ENCODE measurements at regions not wholly inside any gene's neighbourhood (a gene's known extent, or its start where the extent isn't known, plus 50 kb on each side); places are given as distances from the start of the nearest gene placed in this dataset.
"Not testable (repeated sequence)": the region's sequence is repeated elsewhere in the genome, so short reads cannot be mapped to it uniquely, and the experiment has no call there.

GRCh38 chr4:9505341-9505740 is 61.1 kb downstream of the DEFB131A start:
- not testable (repeated sequence) for H3K4me2 ChIP-seq (ENCODE audit: low read depth, low read length, poor library complexity, severe bottlenecking); H3K36me3 ChIP-seq (ENCODE audit: insufficient read depth, low read length); H3K27me3 ChIP-seq (ENCODE audit: insufficient read depth, low read length, poor library complexity, severe bottlenecking); H3K4me1 ChIP-seq (ENCODE audit: insufficient read depth, low read length, poor library complexity, severe bottlenecking); H3K9ac ChIP-seq (ENCODE audit: low read depth, low read length, poor library complexity, severe bottlenecking); H2AFZ ChIP-seq (ENCODE audit: low read length); H4K20me1 ChIP-seq (ENCODE audit: insufficient read depth, low read length, poor library complexity, severe bottlenecking); H3K79me2 ChIP-seq (ENCODE audit: insufficient read depth, low read length); H3F3A ChIP-seq (ENCODE audit: low read depth); H3K9me2 ChIP-seq (replicated peaks; ENCODE audit: low read depth, low read length); H3K9me3 ChIP-seq (ENCODE audit: insufficient read depth, low read depth, low read length); H3K4me3 ChIP-seq (ENCODE audit: low read length, poor library complexity, severe bottlenecking)

GRCh38 chr4:9506672-9507071 is 62.5 kb downstream of the DEFB131A start:
- not testable (repeated sequence) for H3K4me3 ChIP-seq (ENCODE audit: low read length, poor library complexity, severe bottlenecking); H3K9me2 ChIP-seq (replicated peaks; ENCODE audit: low read depth, low read length); H3K36me3 ChIP-seq (ENCODE audit: insufficient read depth, low read length); H3K27me3 ChIP-seq (ENCODE audit: insufficient read depth, low read length, poor library complexity, severe bottlenecking); H4K20me1 ChIP-seq (ENCODE audit: insufficient read depth, low read length, poor library complexity, severe bottlenecking); H3K4me1 ChIP-seq (ENCODE audit: insufficient read depth, low read length, poor library complexity, severe bottlenecking); H3K79me2 ChIP-seq (ENCODE audit: insufficient read depth, low read length); H3F3A ChIP-seq (ENCODE audit: low read depth); H2AFZ ChIP-seq (ENCODE audit: low read length); H3K9me3 ChIP-seq (ENCODE audit: insufficient read depth, low read depth, low read length); H3K9ac ChIP-seq (ENCODE audit: low read depth, low read length, poor library complexity, severe bottlenecking); H3K4me2 ChIP-seq (ENCODE audit: low read depth, low read length, poor library complexity, severe bottlenecking)

GRCh38 chr4:9512941-9513340 is 68.7 kb downstream of the DEFB131A start:
- not testable (repeated sequence) for H3K9ac ChIP-seq (ENCODE audit: low read depth, low read length, poor library complexity, severe bottlenecking); H3K4me1 ChIP-seq (ENCODE audit: insufficient read depth, low read length, poor library complexity, severe bottlenecking); H3K9me2 ChIP-seq (replicated peaks; ENCODE audit: low read depth, low read length); H3F3A ChIP-seq (ENCODE audit: low read depth); H3K4me2 ChIP-seq (ENCODE audit: low read depth, low read length, poor library complexity, severe bottlenecking); H3K27me3 ChIP-seq (ENCODE audit: insufficient read depth, low read length, poor library complexity, severe bottlenecking); H3K9me3 ChIP-seq (ENCODE audit: insufficient read depth, low read depth, low read length); H3K4me3 ChIP-seq (ENCODE audit: low read length, poor library complexity, severe bottlenecking); H4K20me1 ChIP-seq (ENCODE audit: insufficient read depth, low read length, poor library complexity, severe bottlenecking); H3K36me3 ChIP-seq (ENCODE audit: insufficient read depth, low read length); H2AFZ ChIP-seq (ENCODE audit: low read length); H3K79me2 ChIP-seq (ENCODE audit: insufficient read depth, low read length)

- not testable (repeated sequence) for H3F3A ChIP-seq (ENCODE audit: low read depth); H3K36me3 ChIP-seq (ENCODE audit: insufficient read depth, low read length); H3K9me2 ChIP-seq (replicated peaks; ENCODE audit: low read depth, low read length); H2AFZ ChIP-seq (ENCODE audit: low read length); H4K20me1 ChIP-seq (ENCODE audit: insufficient read depth, low read length, poor library complexity, severe bottlenecking); H3K9me3 ChIP-seq (ENCODE audit: insufficient read depth, low read depth, low read length); H3K4me2 ChIP-seq (ENCODE audit: low read depth, low read length, poor library complexity, severe bottlenecking); H3K79me2 ChIP-seq (ENCODE audit: insufficient read depth, low read length); H3K4me1 ChIP-seq (ENCODE audit: insufficient read depth, low read length, poor library complexity, severe bottlenecking); H3K9ac ChIP-seq (ENCODE audit: low read depth, low read length, poor library complexity, severe bottlenecking); H3K27me3 ChIP-seq (ENCODE audit: insufficient read depth, low read length, poor library complexity, severe bottlenecking); H3K4me3 ChIP-seq (ENCODE audit: low read length, poor library complexity, severe bottlenecking)
These were observed 75.4 kb downstream of the DEFB131A start for GRCh38 chr4:9519631-9520030.

- H3K4me1 ChIP-seq (ENCODE audit: insufficient read depth, low read length, poor library complexity, severe bottlenecking); H3K4me3 ChIP-seq (ENCODE audit: low read length, poor library complexity, severe bottlenecking); H3K9ac ChIP-seq (ENCODE audit: low read depth, low read length, poor library complexity, severe bottlenecking); H3K27me3 ChIP-seq (ENCODE audit: insufficient read depth, low read length, poor library complexity, severe bottlenecking); H3K9me2 ChIP-seq (replicated peaks; ENCODE audit: low read depth, low read length); H2AFZ ChIP-seq (ENCODE audit: low read length); H3K79me2 ChIP-seq (ENCODE audit: insufficient read depth, low read length); H4K20me1 ChIP-seq (ENCODE audit: insufficient read depth, low read length, poor library complexity, severe bottlenecking); H3F3A ChIP-seq (ENCODE audit: low read depth); H3K4me2 ChIP-seq (ENCODE audit: low read depth, low read length, poor library complexity, severe bottlenecking); H3K9me3 ChIP-seq (ENCODE audit: insufficient read depth, low read depth, low read length); H3K36me3 ChIP-seq (ENCODE audit: insufficient read depth, low read length): not testable (repeated sequence)
These were observed 78.7 kb downstream of the DEFB131A start for GRCh38 chr4:9522903-9523302.

- not testable (repeated sequence) for H3K36me3 ChIP-seq (ENCODE audit: insufficient read depth, low read length)
These were observed 80.2 kb downstream of the DEFB131A start for GRCh38 chr4:9524406-9524805.

More at GRCh38 chr4:9524406-9524805, 80.2 kb downstream of the DEFB131A start:
- H3K4me1 ChIP-seq (ENCODE audit: insufficient read depth, low read length, poor library complexity, severe bottlenecking); H3K4me3 ChIP-seq (ENCODE audit: low read length, poor library complexity, severe bottlenecking); H3K4me2 ChIP-seq (ENCODE audit: low read depth, low read length, poor library complexity, severe bottlenecking); H3F3A ChIP-seq (ENCODE audit: low read depth); H2AFZ ChIP-seq (ENCODE audit: low read length); H4K20me1 ChIP-seq (ENCODE audit: insufficient read depth, low read length, poor library complexity, severe bottlenecking); H3K9me2 ChIP-seq (replicated peaks; ENCODE audit: low read depth, low read length); H3K9ac ChIP-seq (ENCODE audit: low read depth, low read length, poor library complexity, severe bottlenecking); H3K27me3 ChIP-seq (ENCODE audit: insufficient read depth, low read length, poor library complexity, severe bottlenecking); H3K79me2 ChIP-seq (ENCODE audit: insufficient read depth, low read length); H3K9me3 ChIP-seq (ENCODE audit: insufficient read depth, low read depth, low read length): not testable (repeated sequence)

All from Loucy (cell line).